ENCODE measurements at regions not wholly inside any gene's neighbourhood (a gene's known extent, or its start where the extent isn't known, plus 50 kb on each side); places are given as distances from the start of the nearest gene placed in this dataset.

- TF ChIP-seq CTCF (IDR thresholded peaks at IDR 0.05): no peak
These were observed 534.7 kb upstream of the KLHL29 start for GRCh38 chr2:22850310-22850709.

GRCh38 chr2:22854588-22854987 is 530.4 kb upstream of the KLHL29 start:
- TF ChIP-seq CTCF (IDR thresholded peaks at IDR 0.05): no peak
- no peak for ATAC-seq (ENCODE audit: low FRiP score)
- no peak for DNase-seq (ENCODE audit: low spot score)

More at GRCh38 chr2:22850310-22850709, 534.7 kb upstream of the KLHL29 start:
- no peak for ATAC-seq (ENCODE audit: low FRiP score)
- DNase-seq (ENCODE audit: low spot score): no peak

GRCh38 chr2:22855081-22855480 is 529.9 kb upstream of the KLHL29 start:
- TF ChIP-seq CTCF (IDR thresholded peaks at IDR 0.05): no peak
- no peak for ATAC-seq (ENCODE audit: low FRiP score)
- DNase-seq (ENCODE audit: low spot score): no peak

- TF ChIP-seq CTCF (IDR thresholded peaks at IDR 0.05): no peak
- ATAC-seq (ENCODE audit: low FRiP score) (no peak), DNase-seq (ENCODE audit: low spot score) (no peak)
These were observed 529.2 kb upstream of the KLHL29 start for GRCh38 chr2:22855761-22856184.

- ATAC-seq (ENCODE audit: low FRiP score) (no peak), DNase-seq (ENCODE audit: low spot score) (no peak)
- no peak for TF ChIP-seq CTCF (IDR thresholded peaks at IDR 0.05)
These were observed 517.0 kb upstream of the KLHL29 start for GRCh38 chr2:22867973-22868372.

- TF ChIP-seq CTCF (IDR thresholded peaks at IDR 0.05): no peak
- no peak for DNase-seq (ENCODE audit: low spot score)
- no peak for ATAC-seq (ENCODE audit: low FRiP score)
These were observed 506.9 kb upstream of the KLHL29 start for GRCh38 chr2:22878121-22878520.

GRCh38 chr2:22879009-22879863 is 505.7 kb upstream of the KLHL29 start:
- no peak for DNase-seq (ENCODE audit: low spot score)
- no peak for TF ChIP-seq CTCF (IDR thresholded peaks at IDR 0.05)
- no peak for ATAC-seq (ENCODE audit: low FRiP score)

All from omental fat pad (tissue), 3 donors.